GM23248 (cell line): ENCODE measurements at regions not wholly inside any gene's neighbourhood (a gene's known extent, or its start where the extent isn't known, plus 50 kb on each side); places are given as distances from the start of the nearest gene placed in this dataset.

ENCODE experiments used
- EZH2 ChIP-seq: fragments of 200-600 bp; sonication (generic); IDR thresholded peaks from 2 replicates; pipeline ENCODE4 v1.6.1; 2018; ENCODE audit warnings: antibody characterized with exemption, mild to moderate bottlenecking; ENCODE audit not compliant: insufficient read depth, poor library complexity, severe bottlenecking
- EZH2phosphoT487 ChIP-seq: fragments of 200-600 bp; sonication (generic); IDR thresholded peaks from 2 replicates; pipeline ENCODE4 v1.6.1; 2018; ENCODE audit warnings: antibody characterized with exemption, moderate library complexity, mild to moderate bottlenecking, low read depth; ENCODE audit not compliant: insufficient read depth

DNA sequence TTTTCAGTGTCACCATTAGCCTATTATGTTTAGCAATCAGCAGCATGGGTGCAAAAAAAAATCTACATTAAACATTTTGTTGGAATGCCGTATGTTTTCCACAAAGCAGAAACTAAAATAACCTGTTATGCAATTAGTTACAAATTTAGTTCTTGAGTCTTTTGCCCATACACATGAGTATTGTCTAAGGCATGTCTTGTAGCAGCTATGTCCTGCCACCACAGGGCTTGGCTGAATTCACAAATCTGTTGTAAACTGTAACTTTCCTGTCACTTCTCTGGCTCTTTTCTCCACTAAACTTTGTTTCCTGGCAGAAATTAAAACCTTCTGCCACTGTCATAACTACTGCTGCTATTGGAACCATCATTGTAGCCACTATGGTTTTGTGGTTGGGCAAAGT, 277.9 kb upstream of the SPRY2 start:
- TF ChIP-seq EZH2 (no peak), EZH2phosphoT487 (no peak)
